HG02938 (cell line): ENCODE measurements at regions not wholly inside any gene's neighbourhood (a gene's known extent, or its start where the extent isn't known, plus 50 kb on each side); places are given as distances from the start of the nearest gene placed in this dataset.
"Not testable (repeated sequence)": the region's sequence is repeated elsewhere in the genome, so short reads cannot be mapped to it uniquely, and the experiment has no call there.

Source experiments
- ATAC-seq: cut with Tn5 transposase; IDR thresholded peaks from one replicate; pipeline ENCODE4 v1.9.1; 2021; ENCODE audit warnings: mild to moderate bottlenecking, moderate library complexity; ENCODE audit not compliant: unreplicated experiment

- no peak for ATAC-seq
Observed at GRCh38 chr5:154626876-154627557, 128.2 kb upstream of the LARP1 start.

- ATAC-seq: no peak
Observed at GRCh38 chr5:154625031-154625430, 130.1 kb upstream of the LARP1 start.

DNA sequence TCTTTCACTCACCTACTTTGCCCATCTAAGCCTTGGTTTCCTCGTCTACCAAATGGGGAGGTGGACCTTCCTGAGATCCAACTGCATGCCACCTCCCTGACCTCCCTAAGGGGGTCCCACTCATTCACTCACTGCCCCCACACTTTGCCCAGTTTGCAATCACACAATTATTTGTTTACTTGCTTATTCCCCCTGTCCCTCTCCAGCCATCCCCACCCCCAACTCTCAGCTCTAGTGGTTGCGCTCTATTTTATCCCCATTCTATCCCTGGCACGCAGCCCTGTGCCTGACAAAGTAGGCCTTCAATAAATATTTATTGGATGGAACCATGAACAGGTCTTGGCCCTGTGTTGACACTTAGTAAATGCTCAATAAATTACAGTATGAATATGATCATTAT lies 130.8 kb upstream of the LARP1 start:
- ATAC-seq: no peak

DNA sequence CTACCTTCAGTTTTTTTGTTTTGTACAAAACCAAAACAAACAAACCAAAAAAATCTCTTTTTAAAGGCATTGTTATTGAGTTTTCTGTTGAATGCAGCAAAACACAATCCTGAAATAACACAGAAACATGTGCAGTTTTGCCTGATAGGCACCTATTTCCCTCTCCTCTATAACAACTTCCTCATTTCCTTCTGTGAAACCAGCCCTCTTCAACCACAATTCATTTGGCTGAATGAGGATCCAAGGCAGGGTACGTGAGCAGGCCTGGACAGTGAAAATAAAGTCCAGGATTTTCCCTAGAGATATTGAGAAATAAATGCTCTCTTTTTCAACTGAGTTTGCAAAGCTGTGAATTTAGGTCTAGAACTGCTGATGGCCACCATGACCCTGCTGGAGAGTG lies 134.8 kb upstream of the LARP1 start:
- ATAC-seq: no peak

DNA sequence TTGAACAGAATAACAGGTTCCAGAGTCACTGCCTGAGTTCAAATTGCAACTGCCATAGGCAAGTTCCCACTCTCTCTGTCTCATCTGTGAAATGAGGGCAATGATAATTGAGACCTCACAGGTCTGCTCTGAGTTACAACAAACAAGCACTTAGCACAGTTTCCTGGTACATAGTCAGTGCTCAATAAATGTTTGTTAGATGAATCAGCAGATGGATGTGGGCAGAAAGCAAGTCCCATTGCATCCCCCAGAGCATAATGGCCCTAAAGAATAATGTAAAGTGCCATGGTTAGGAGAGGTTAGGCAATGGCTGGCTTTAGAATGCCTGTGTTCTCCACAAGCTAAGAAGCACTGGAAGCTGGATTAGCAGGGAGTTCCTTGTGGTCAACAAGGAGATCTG lies 136.5 kb upstream of the LARP1 start:
- ATAC-seq: no peak

DNA sequence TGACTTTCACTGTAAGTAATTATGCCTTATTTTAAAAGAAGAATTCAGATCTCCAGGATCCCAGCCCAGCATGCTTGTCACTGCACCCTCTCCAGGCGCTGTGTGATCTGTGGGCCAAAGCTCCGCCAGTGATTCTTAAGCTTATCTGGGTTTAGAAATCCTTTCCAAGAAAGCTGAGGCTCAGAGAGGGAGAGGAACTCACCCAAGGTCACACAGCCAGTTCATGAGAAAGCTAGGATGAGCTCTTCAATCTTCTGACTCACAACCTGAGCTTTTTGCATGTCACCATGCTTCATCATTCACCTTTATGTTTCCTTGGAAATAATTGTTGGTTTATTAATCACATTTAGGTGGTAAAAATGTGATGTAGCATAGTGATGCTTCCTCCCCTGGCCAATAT lies 136.6 kb upstream of the HAND1 start:
- no peak for ATAC-seq

GRCh38 chr5:154614125-154614524 lies 136.1 kb upstream of the HAND1 start:
- ATAC-seq: no peak

DNA sequence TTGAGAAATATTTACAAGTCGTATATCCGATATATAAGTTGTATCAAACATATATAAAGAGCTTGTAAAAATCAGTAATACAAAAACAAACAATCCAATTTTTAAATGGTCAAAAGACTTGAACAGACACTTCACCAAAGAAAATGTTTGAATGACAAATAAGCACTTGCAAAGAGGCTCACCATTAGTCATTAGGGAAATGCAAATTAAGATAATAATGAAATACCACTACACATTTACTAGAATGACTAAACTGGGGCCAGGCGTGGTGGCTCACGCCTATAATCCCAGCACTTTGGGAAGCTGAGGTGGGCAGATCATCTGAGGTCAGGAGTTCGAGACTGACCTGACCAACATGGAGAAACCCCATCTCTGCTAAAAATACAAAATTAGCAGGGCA lies 134.6 kb upstream of the HAND1 start:
- ATAC-seq: no peak

DNA sequence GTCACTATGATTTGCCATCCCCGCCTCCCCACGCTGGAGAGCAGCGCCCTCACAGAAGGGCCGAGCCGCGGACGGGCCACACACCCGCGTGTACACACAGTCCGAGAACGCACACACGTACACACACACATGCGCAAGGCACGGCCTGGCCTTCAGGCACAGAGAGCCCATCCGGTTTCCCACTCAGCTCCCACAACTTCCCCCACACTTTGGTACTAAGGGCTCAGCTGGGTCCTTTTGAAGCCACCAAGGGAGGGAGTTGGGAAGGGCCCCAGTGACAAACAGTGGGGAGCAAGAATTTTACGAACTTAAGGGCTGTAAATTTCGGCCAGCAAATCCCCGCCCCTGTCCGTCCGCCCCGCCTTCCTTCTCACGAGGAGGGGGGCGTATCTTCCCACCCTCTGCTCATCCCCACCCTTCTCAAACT lies 133.3 kb upstream of the HAND1 start:
- ATAC-seq: no peak

- peak; percentile 90 for ATAC-seq
Observed at GRCh38 chr5:154610321-154611154, 132.5 kb upstream of the HAND1 start.

DNA sequence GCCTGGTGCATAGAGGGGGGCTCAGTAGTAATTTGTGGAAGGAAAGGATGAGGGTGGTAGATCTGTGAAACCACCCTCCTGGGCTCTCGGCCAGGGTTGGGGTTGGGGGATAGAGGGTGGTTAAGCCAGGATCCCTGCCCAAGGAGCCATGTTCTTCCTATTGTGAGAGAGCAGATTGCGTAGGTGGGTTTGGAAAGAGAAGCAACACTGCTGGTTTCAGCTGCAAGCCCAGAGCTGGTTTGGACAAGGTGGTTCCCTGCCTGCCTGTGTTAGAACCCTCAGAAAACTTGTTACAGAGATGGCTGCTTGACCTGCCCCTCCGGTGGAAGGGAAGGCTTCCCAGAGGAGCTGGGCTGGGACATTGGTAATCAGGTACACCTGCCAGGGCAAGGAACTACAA lies 131.2 kb upstream of the HAND1 start:
- ATAC-seq: no peak

GRCh38 chr5:154608531-154609011 lies 130.5 kb upstream of the HAND1 start:
- no peak for ATAC-seq

GRCh38 chr5:154607746-154608145 lies 129.7 kb upstream of the HAND1 start:
- no peak for ATAC-seq

- ATAC-seq: no peak
Observed at GRCh38 chr5:154606246-154606645, 128.2 kb upstream of the HAND1 start.

DNA sequence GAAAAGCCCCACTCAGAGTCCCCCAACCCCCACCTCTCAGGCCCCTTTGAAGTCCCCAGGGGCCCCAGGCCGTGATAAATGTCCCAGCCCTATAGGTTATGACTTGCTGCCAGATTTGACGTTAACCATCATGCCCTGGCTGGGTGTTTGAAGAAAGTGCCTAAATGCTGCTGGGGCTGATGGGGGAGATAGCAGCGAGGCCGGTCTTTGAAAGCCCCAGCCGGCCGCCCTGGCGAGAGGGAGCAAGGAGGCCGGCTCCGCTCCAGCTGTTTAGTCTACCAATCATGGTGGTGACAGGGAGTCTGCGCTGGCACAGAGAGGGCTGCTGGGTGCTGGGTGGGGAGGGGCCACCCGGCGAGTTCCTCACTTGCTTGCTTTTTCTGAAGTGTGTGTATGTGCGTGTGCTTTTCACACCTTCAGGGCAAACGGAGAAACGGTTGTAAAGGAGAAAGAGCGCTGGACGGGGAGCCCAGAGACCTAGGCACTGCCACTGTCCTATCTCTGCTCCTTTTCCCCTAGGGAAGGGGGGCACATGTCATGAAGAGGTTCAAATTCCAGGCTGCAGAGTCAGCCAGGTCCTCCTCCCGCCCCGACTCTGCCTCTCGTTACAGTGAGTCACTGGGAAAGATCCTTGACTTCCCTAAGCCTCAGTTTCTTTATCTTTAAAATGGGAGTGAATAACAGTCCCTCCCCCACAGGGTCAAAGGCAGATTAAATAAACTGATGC lies 126.1 kb upstream of the HAND1 start:
- no peak for ATAC-seq

- ATAC-seq: no peak
Observed at GRCh38 chr5:154603485-154603884, 125.5 kb upstream of the HAND1 start.

- ATAC-seq: no peak
Observed at GRCh38 chr5:154603011-154603410, 125.0 kb upstream of the HAND1 start.

- ATAC-seq: no peak
Observed at GRCh38 chr5:154601014-154601413, 123.0 kb upstream of the HAND1 start.

DNA sequence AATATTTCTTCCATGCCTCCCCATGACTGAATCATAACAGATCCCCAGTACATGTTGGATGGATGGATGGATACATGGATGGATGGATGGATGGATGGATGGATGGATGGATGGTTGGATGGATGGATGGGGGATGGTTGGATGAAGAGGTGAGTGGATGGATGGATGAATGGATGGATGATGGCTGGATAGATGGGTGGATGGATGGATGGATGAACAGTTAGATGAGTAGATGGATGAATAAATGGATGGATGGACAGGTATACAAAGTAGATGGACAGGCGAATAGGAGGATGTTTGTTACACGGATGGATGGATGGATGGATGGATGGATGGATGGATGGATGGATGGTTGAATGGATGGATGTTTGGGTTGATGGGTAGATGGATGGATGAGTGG lies 120.0 kb upstream of the HAND1 start:
- ATAC-seq: no peak

GRCh38 chr5:154596844-154597243 lies 118.8 kb upstream of the HAND1 start:
- not testable (repeated sequence) for ATAC-seq

GRCh38 chr5:154595662-154596061 lies 117.6 kb upstream of the HAND1 start:
- no peak for ATAC-seq

DNA sequence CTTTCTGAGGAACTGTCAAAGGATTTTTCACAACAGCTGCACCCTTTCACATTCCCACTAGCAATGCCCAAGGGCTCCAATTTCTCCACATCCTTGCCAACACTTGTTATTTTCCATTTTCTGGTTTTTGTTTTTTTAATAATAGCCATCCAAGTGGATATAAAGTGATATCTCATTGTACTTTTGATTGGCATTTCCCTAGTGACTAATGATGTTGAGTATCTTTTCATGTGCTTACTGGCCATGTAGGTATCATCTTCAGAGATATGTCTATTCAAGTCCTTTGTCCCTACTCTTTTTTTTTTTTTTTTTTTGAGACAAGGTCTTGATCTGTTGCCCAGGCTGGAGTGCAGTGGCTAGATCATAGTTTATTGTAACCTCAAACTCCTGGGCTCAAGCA lies 115.8 kb upstream of the HAND1 start:
- no peak for ATAC-seq
